B cell (primary cell): ENCODE measurements at regions not wholly inside any gene's neighbourhood (a gene's known extent, or its start where the extent isn't known, plus 50 kb on each side); places are given as distances from the start of the nearest gene placed in this dataset.

ENCODE experiments used
- EZH2 ChIP-seq: IDR thresholded peaks from 2 replicates; pipeline ENCODE4 v1.6.1; 2012; ENCODE audit warnings: borderline replicate concordance, low read depth, mild to moderate bottlenecking, moderate library complexity, low read length; ENCODE audit not compliant: insufficient read depth, poor library complexity, severe bottlenecking
- TF ChIP-seq, protein P1 (sequence below): fragments of 200-600 bp; IDR thresholded peaks from one replicate; pipeline ENCODE4 v1.8.0; 2022; ENCODE audit warnings: antibody characterized with exemption, mild to moderate bottlenecking

DNA sequence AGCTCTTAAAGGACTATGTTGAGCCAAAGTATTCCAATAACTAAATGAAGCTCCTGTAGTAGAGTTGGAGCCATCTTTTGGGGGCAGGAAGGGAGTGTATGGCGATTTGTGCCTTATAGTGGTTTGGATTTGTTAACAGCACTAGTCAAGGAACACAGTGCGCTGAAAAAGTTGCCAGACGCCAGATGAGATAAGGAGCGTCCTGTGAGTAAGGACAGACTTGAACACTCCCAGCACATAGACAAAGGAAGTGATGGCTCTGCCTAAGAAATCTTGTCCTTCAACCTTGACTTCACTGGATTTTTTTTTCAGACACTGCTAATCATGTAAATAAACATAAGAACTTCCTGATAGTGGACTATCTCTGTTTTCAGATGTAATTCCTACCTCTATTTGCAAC is 136.9 kb downstream of the TRMT11 start:
- TF ChIP-seq, protein P1, sequence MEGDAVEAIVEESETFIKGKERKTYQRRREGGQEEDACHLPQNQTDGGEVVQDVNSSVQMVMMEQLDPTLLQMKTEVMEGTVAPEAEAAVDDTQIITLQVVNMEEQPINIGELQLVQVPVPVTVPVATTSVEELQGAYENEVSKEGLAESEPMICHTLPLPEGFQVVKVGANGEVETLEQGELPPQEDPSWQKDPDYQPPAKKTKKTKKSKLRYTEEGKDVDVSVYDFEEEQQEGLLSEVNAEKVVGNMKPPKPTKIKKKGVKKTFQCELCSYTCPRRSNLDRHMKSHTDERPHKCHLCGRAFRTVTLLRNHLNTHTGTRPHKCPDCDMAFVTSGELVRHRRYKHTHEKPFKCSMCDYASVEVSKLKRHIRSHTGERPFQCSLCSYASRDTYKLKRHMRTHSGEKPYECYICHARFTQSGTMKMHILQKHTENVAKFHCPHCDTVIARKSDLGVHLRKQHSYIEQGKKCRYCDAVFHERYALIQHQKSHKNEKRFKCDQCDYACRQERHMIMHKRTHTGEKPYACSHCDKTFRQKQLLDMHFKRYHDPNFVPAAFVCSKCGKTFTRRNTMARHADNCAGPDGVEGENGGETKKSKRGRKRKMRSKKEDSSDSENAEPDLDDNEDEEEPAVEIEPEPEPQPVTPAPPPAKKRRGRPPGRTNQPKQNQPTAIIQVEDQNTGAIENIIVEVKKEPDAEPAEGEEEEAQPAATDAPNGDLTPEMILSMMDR: no peak
- TF ChIP-seq EZH2: no peak
